ENCODE measurements at regions not wholly inside any gene's neighbourhood (a gene's known extent, or its start where the extent isn't known, plus 50 kb on each side); places are given as distances from the start of the nearest gene placed in this dataset.
A peak's percentile ranks its signal among the peaks of the same experiment; 100 is the strongest.

DNA sequence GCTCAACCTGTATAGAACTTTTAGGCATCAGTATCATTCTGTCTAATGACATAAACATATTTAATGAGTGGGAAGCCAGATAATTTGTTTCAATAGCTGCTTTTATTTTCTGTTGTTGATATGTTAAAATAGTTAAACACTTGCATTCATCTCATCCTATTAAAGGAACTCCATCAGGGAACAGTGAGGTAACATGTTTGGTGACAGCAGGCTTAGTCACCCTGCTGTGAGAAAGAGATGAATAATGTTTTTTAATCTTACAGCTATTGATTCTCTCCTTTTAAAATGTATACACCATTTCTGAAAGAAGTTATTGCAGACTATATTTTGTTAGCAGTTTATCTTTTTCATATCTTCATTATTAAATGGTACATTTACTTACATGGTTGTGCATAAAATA lies 123.3 kb upstream of the CWC22 start:
- BruUV-seq (replicated peaks): no TSS peak
- Histone ChIP-seq H3K4me2 (ENCODE audit: low read length) (no peak overlapping the region), H3K9me3 (ENCODE audit: control insufficient read depth in 1 of 2, insufficient read depth in 1 of 2, low read depth in 1 of 2, low read length in 2 of 2) (no peaks in the 10 kb centered on the region), H3K27me3 (ENCODE audit: insufficient read depth, low read length) (no peaks in the 10 kb centered on the region), H3K27ac (ENCODE audit: low read depth, low read length) (no peak overlapping the region), H3K36me3 (ENCODE audit: control insufficient read depth in 1 of 2, insufficient read depth in 2 of 2, low read length in 2 of 2) (no peaks in the 10 kb centered on the region), H3K4me3 (replicated peaks in 1 of 2; ENCODE audit: low read depth in 1 of 2, low read length in 2 of 2) (no peak overlapping the region), H3K9me2 (ENCODE audit: insufficient read depth) (no peaks in the 10 kb centered on the region), H3K79me2 (ENCODE audit: insufficient read depth, low read length) (no peaks in the 10 kb centered on the region), H3K9ac (ENCODE audit: low read length) (no peak overlapping the region), H3K4me1 (ENCODE audit: control insufficient read depth in 1 of 2, insufficient read depth in 2 of 2, low read length in 2 of 2) (peaks cover 0 to 14% of the 10 kb centered on the region in 2 experiments; a peak in 2 of 4 replicates), H4K20me1 (ENCODE audit: insufficient read depth) (no peaks in the 10 kb centered on the region), H2AFZ (ENCODE audit: low read depth, low read length, poor library complexity, severe bottlenecking) (peak overlapping the region; percentile 10)
- intact Hi-C loops (cut with micrococcal nuclease): no loop called here
- TF ChIP-seq CEBPB (IDR thresholded peaks at IDR 0.05; ENCODE audit: low read depth) (peak; percentile 44; the same call in 1 of the 2 replicates), YY1 (IDR thresholded peaks at IDR 0.05; ENCODE audit: extremely low read depth, insufficient replicate concordance, low read depth, low read length) (no peak), FOSL1 (IDR thresholded peaks at IDR 0.05; ENCODE audit: low read depth) (peak; percentile 71), JUND (IDR thresholded peaks at IDR 0.05) (peak; percentile 27; the same call in 1 of the 2 replicates)
- TF ChIP-seq, protein P1, sequence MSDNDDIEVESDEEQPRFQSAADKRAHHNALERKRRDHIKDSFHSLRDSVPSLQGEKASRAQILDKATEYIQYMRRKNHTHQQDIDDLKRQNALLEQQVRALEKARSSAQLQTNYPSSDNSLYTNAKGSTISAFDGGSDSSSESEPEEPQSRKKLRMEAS (IDR thresholded peaks at IDR 0.05): no peak
- DNase-seq (ENCODE audit: low read depth, low spot score) (no peak), ATAC-seq (no peak)
- CTCF ChIA-PET: interaction anchor here (1.7 kb wide), 1 partner anchor 929 kb away, joined by 6 read pairs; no protein-coding TSS in a partner anchor
- RAD21 ChIA-PET (ENCODE audit: low non-redundant PET in 1 of 2, low total read pairs in 2 of 2, uncharacterized antibody in 2 of 2, unreplicated experiment in 2 of 2): no interaction called here
- POLR2A ChIA-PET: no interaction called here

DNA sequence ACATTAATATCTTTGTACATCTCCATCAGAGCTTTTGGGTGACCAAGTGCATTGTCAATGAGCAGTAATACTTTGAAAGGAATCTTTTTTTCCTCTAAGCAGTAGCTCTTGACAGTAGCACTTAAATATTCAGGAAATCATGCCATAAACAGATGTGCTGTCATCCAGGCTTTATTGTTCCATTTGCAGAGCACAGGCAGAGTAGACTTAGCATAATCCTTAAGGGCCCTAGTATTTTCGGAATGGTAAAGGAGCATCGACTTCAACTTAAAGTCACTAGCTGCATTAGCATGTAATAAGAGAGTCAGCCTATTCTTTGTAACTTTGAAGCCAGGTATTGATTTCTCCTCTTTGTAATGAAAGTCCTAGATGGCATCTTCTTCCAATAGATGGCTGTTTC lies 121.8 kb upstream of the CWC22 start:
- ChIA-PET CTCF (interaction anchor here (1.7 kb wide), 1 partner anchor 931 kb away, joined by 6 read pairs; no protein-coding TSS in a partner anchor), POLR2A (no interaction called here)
- intact Hi-C loops (cut with micrococcal nuclease): no loop called here

More for the DNA sequence above, 121.8 kb upstream of the CWC22 start:
- ATAC-seq: no peak
- Histone ChIP-seq H3K9me3 (ENCODE audit: control insufficient read depth in 1 of 2, insufficient read depth in 1 of 2, low read depth in 1 of 2, low read length in 2 of 2) (no peaks in the 10 kb centered on the region), H3K79me2 (ENCODE audit: insufficient read depth, low read length) (no peaks in the 10 kb centered on the region), H2AFZ (ENCODE audit: low read depth, low read length, poor library complexity, severe bottlenecking) (no peak overlapping the region), H3K27ac (ENCODE audit: low read depth, low read length) (no peak overlapping the region), H3K9me2 (ENCODE audit: insufficient read depth) (no peaks in the 10 kb centered on the region), H4K20me1 (ENCODE audit: insufficient read depth) (no peaks in the 10 kb centered on the region), H3K36me3 (ENCODE audit: control insufficient read depth in 1 of 2, insufficient read depth in 2 of 2, low read length in 2 of 2) (no peaks in the 10 kb centered on the region), H3K4me1 (ENCODE audit: control insufficient read depth in 1 of 2, insufficient read depth in 2 of 2, low read length in 2 of 2) (peaks cover 0 to 18% of the 10 kb centered on the region in 2 experiments; a peak in 2 of 4 replicates), H3K27me3 (ENCODE audit: insufficient read depth, low read length) (no peaks in the 10 kb centered on the region), H3K4me2 (ENCODE audit: low read length) (no peak overlapping the region), H3K9ac (ENCODE audit: low read length) (no peak overlapping the region), H3K4me3 (replicated peaks in 1 of 2; ENCODE audit: low read depth in 1 of 2, low read length in 2 of 2) (no peak overlapping the region)
- BruUV-seq (replicated peaks): no TSS peak
- TF ChIP-seq YY1 (IDR thresholded peaks at IDR 0.05; ENCODE audit: extremely low read depth, insufficient replicate concordance, low read depth, low read length) (no peak), CEBPB (IDR thresholded peaks at IDR 0.05; ENCODE audit: low read depth) (no peak), TCF7L2 (IDR thresholded peaks at IDR 0.05; ENCODE audit: borderline replicate concordance, extremely low read depth, insufficient read depth, insufficient read length) (no peak), ZNF274 (IDR thresholded peaks at IDR 0.05; ENCODE audit: low read depth, low read length) (no peak), ELF1 (IDR thresholded peaks at IDR 0.05; ENCODE audit: borderline replicate concordance, low read depth) (no peak), POLR2AphosphoS5 (IDR thresholded peaks at IDR 0.05; ENCODE audit: low read depth, low read length) (no peak), EGR1 (IDR thresholded peaks at IDR 0.05; ENCODE audit: low read depth) (no peak), JUND (IDR thresholded peaks at IDR 0.05) (no peak), POLR2A (IDR thresholded peaks at IDR 0.05; ENCODE audit: borderline replicate concordance, extremely low read depth, insufficient read depth, insufficient read length) (no peak)
- TF ChIP-seq, protein P1 (IDR thresholded peaks at IDR 0.05): no peak
- TF ChIP-seq, protein P2, sequence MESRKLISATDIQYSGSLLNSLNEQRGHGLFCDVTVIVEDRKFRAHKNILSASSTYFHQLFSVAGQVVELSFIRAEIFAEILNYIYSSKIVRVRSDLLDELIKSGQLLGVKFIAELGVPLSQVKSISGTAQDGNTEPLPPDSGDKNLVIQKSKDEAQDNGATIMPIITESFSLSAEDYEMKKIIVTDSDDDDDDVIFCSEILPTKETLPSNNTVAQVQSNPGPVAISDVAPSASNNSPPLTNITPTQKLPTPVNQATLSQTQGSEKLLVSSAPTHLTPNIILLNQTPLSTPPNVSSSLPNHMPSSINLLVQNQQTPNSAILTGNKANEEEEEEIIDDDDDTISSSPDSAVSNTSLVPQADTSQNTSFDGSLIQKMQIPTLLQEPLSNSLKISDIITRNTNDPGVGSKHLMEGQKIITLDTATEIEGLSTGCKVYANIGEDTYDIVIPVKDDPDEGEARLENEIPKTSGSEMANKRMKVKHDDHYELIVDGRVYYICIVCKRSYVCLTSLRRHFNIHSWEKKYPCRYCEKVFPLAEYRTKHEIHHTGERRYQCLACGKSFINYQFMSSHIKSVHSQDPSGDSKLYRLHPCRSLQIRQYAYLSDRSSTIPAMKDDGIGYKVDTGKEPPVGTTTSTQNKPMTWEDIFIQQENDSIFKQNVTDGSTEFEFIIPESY (IDR thresholded peaks at IDR 0.05; ENCODE audit: extremely low read depth, insufficient replicate concordance, low read length): no peak
- RAD21 ChIA-PET (ENCODE audit: low non-redundant PET in 1 of 2, low total read pairs in 2 of 2, uncharacterized antibody in 2 of 2, unreplicated experiment in 2 of 2): no interaction called here
- DNase-seq (ENCODE audit: low read depth, low spot score): no peak
